ENCODE measurements at regions not wholly inside any gene's neighbourhood (a gene's known extent, or its start where the extent isn't known, plus 50 kb on each side); places are given as distances from the start of the nearest gene placed in this dataset.

GRCh38 chr3:113151461-113152031, 59.8 kb upstream of the BOC start:
- H3K4me1 Mint-ChIP-seq, result no peaks in the 10 kb centered on the region
- DNase-seq (no peak), ATAC-seq (no peak)
- H3K27ac Mint-ChIP-seq, result peak overlapping the region in 1 of 10 donors; percentile 36
- H3K9me3 Mint-ChIP-seq, result no peaks in the 10 kb centered on the region
- POLR2A ChIA-PET, result no interaction called here
- peaks cover 0 to 13% (median 0%) of the 10 kb centered on the region in 5 donors for H3K27me3 Mint-ChIP-seq
- H3K36me3 Mint-ChIP-seq, result no peaks in the 10 kb centered on the region
- no peak overlapping the region for H3K4me3 Mint-ChIP-seq

GRCh38 chr3:113152849-113153248, 58.5 kb upstream of the BOC start:
- POLR2A ChIA-PET, result no interaction called here
- H3K36me3 Mint-ChIP-seq, result no peaks in the 10 kb centered on the region
- no peak overlapping the region for H3K4me3 Mint-ChIP-seq
- H3K4me1 Mint-ChIP-seq, result no peaks in the 10 kb centered on the region
- peaks cover 0 to 11% (median 0%) of the 10 kb centered on the region in 5 donors for H3K27me3 Mint-ChIP-seq
- DNase-seq, result no peak
- no peaks in the 10 kb centered on the region for H3K9me3 Mint-ChIP-seq
- no peak for ATAC-seq
- H3K27ac Mint-ChIP-seq, result no peak overlapping the region

GRCh38 chr3:113153499-113154107, 57.8 kb upstream of the BOC start:
- H3K27ac Mint-ChIP-seq, result no peak overlapping the region
- peaks cover 0 to 5% (median 0%) of the 10 kb centered on the region in 5 donors for H3K27me3 Mint-ChIP-seq
- POLR2A ChIA-PET, result no interaction called here
- H3K4me3 Mint-ChIP-seq, result no peak overlapping the region
- H3K9me3 Mint-ChIP-seq, result no peaks in the 10 kb centered on the region
- H3K4me1 Mint-ChIP-seq, result no peaks in the 10 kb centered on the region
- ATAC-seq (no peak), DNase-seq (no peak)
- no peaks in the 10 kb centered on the region for H3K36me3 Mint-ChIP-seq

- no peaks in the 10 kb centered on the region for H3K9me3 Mint-ChIP-seq
- DNase-seq, result no peak
- no peak overlapping the region for H3K27ac Mint-ChIP-seq
- no peaks in the 10 kb centered on the region for H3K4me1 Mint-ChIP-seq
- peaks cover 0 to 3% (median 1%) of the 10 kb centered on the region in 5 donors for H3K27me3 Mint-ChIP-seq
- no peak overlapping the region for H3K4me3 Mint-ChIP-seq
- POLR2A ChIA-PET, result no interaction called here
- ATAC-seq, result no peak
- H3K36me3 Mint-ChIP-seq, result no peaks in the 10 kb centered on the region
Measured at GRCh38 chr3:113156816-113157333, 54.5 kb upstream of the BOC start.

- DNase-seq (no peak), ATAC-seq (no peak)
- H3K9me3 Mint-ChIP-seq, result no peaks in the 10 kb centered on the region
- H3K27ac Mint-ChIP-seq, result no peak overlapping the region
- no peaks in the 10 kb centered on the region for H3K4me1 Mint-ChIP-seq
- H3K36me3 Mint-ChIP-seq, result no peaks in the 10 kb centered on the region
- POLR2A ChIA-PET, result no interaction called here
- no peak overlapping the region for H3K4me3 Mint-ChIP-seq
- peaks cover 0 to 9% (median 1%) of the 10 kb centered on the region in 5 donors for H3K27me3 Mint-ChIP-seq
Measured at GRCh38 chr3:113157408-113158030, 53.8 kb upstream of the BOC start.

- peaks cover 0 to 10% (median 1%) of the 10 kb centered on the region in 5 donors for H3K27me3 Mint-ChIP-seq
- no peak overlapping the region for H3K27ac Mint-ChIP-seq
- no peaks in the 10 kb centered on the region for H3K36me3 Mint-ChIP-seq
- no peaks in the 10 kb centered on the region for H3K4me1 Mint-ChIP-seq
- DNase-seq (no peak), ATAC-seq (no peak)
- H3K4me3 Mint-ChIP-seq, result no peak overlapping the region
- POLR2A ChIA-PET, result no interaction called here
- H3K9me3 Mint-ChIP-seq, result no peaks in the 10 kb centered on the region
Measured at GRCh38 chr3:113158171-113158570, 53.2 kb upstream of the BOC start.

Data from naive thymus-derived CD8-positive, alpha-beta T cell (primary cell).